Calu3 (cell line): ENCODE measurements at regions not wholly inside any gene's neighbourhood (a gene's known extent, or its start where the extent isn't known, plus 50 kb on each side); places are given as distances from the start of the nearest gene placed in this dataset.
"Not testable (repeated sequence)": the region's sequence is repeated elsewhere in the genome, so short reads cannot be mapped to it uniquely, and the experiment has no call there.

Source experiments
- BruUV-seq: library from RNA; stranded (reverse); fragments of 400-500 nt; replicated peaks from 2 replicates; lab custom pipeline; 2021; lab: Mats Ljungman, UMichigan
- CTCF ChIA-PET: fragments of 300-600 bp; sonication (Branson Sonifier 250); formaldehyde crosslinking; loops from one replicate; lab custom pipeline; 2022; ENCODE audit warnings: antibody characterized with exemption; lab: Charles Lee
- DNase-seq: peaks from one replicate; pipeline ENCODE4 v3.0.0; 2022
- H3K27ac Mint-ChIP-seq: one replicate; pipeline ENCODE4 v1.8.0; 2022; ENCODE audit warnings: mixed read lengths; ENCODE audit not compliant: unreplicated experiment
- H3K27me3 Mint-ChIP-seq: one replicate; pipeline ENCODE4 v1.8.0; 2022; ENCODE audit warnings: mixed read lengths; ENCODE audit not compliant: unreplicated experiment
- H3K36me3 Mint-ChIP-seq: one replicate; pipeline ENCODE4 v1.8.0; 2022; ENCODE audit warnings: mild to moderate bottlenecking, moderate library complexity, mixed read lengths; ENCODE audit not compliant: insufficient read depth, unreplicated experiment
- H3K4me1 Mint-ChIP-seq: one replicate; pipeline ENCODE4 v1.8.0; 2022; ENCODE audit warnings: mild to moderate bottlenecking, low read depth, mixed read lengths; ENCODE audit not compliant: unreplicated experiment
- H3K4me3 Mint-ChIP-seq: one replicate; pipeline ENCODE4 v1.8.0; 2022; ENCODE audit warnings: mild to moderate bottlenecking, low read depth, moderate library complexity, mixed read lengths; ENCODE audit not compliant: unreplicated experiment
- H3K9me3 Mint-ChIP-seq: one replicate; pipeline ENCODE4 v1.8.0; 2022; ENCODE audit warnings: low read depth, mixed read lengths; ENCODE audit not compliant: unreplicated experiment
- intact Hi-C: fragments of 100-400 bp; cut with micrococcal nuclease; formaldehyde crosslinking; loops from one replicate; pipeline ENCODE4 v1.10.0; 2022; ENCODE audit not compliant: unreplicated experiment
- TF ChIP-seq, protein P1 (sequence below): fragments of 200-600 bp; IDR thresholded peaks from one replicate; pipeline ENCODE4 v1.8.0; 2022; ENCODE audit warnings: antibody characterized with exemption; ENCODE audit not compliant: unreplicated experiment

DNA sequence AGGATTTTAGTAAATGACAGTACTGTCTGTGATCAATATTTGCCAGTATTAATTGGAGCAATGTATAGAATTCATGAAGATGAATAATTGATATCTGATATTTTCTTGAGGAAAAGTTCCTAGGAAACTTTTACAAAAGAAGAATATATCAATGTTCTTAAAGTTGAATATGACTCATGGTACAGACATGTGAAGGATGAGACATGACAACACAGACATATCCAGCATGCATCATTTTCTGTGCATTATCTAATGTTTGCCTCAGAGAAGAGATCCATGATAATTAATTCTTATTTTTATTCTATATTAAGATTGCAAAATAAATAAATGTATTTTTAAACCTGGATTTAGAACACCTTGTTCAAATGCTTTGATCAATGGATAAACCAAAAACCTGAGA is 452.9 kb upstream of the EPHA5 start:
- Mint-ChIP-seq H3K36me3 (no peaks in the 10 kb centered on the region), H3K27ac (no peak overlapping the region), H3K4me3 (no peak overlapping the region), H3K4me1 (no peaks in the 10 kb centered on the region), H3K27me3 (no peaks in the 10 kb centered on the region), H3K9me3 (no peaks in the 10 kb centered on the region)
- TF ChIP-seq, protein P1, sequence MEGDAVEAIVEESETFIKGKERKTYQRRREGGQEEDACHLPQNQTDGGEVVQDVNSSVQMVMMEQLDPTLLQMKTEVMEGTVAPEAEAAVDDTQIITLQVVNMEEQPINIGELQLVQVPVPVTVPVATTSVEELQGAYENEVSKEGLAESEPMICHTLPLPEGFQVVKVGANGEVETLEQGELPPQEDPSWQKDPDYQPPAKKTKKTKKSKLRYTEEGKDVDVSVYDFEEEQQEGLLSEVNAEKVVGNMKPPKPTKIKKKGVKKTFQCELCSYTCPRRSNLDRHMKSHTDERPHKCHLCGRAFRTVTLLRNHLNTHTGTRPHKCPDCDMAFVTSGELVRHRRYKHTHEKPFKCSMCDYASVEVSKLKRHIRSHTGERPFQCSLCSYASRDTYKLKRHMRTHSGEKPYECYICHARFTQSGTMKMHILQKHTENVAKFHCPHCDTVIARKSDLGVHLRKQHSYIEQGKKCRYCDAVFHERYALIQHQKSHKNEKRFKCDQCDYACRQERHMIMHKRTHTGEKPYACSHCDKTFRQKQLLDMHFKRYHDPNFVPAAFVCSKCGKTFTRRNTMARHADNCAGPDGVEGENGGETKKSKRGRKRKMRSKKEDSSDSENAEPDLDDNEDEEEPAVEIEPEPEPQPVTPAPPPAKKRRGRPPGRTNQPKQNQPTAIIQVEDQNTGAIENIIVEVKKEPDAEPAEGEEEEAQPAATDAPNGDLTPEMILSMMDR, result no peak
- CTCF ChIA-PET, result no interaction called here
- no TSS peak for BruUV-seq
- intact Hi-C loops, result no loop called here
- no peak for DNase-seq

GRCh38 chr4:66115231-66115630 is 444.9 kb upstream of the EPHA5 start:
- DNase-seq, H3K4me1 Mint-ChIP-seq, BruUV-seq, H3K4me3 Mint-ChIP-seq, H3K36me3 Mint-ChIP-seq, H3K27ac Mint-ChIP-seq, H3K27me3 Mint-ChIP-seq, CTCF ChIA-PET, H3K9me3 Mint-ChIP-seq, intact Hi-C loops: not testable (repeated sequence)

GRCh38 chr4:66108898-66109297 is 438.6 kb upstream of the EPHA5 start:
- no peaks in the 10 kb centered on the region for H3K36me3 Mint-ChIP-seq
- DNase-seq, result no peak
- intact Hi-C loops, result no loop called here
- H3K27ac Mint-ChIP-seq, result no peak overlapping the region
- no peaks in the 10 kb centered on the region for H3K9me3 Mint-ChIP-seq
- TF ChIP-seq, protein P1, result no peak
- no peak overlapping the region for H3K4me3 Mint-ChIP-seq
- CTCF ChIA-PET, result no interaction called here
- no TSS peak for BruUV-seq
- H3K27me3 Mint-ChIP-seq, result no peaks in the 10 kb centered on the region
- no peaks in the 10 kb centered on the region for H3K4me1 Mint-ChIP-seq

DNA sequence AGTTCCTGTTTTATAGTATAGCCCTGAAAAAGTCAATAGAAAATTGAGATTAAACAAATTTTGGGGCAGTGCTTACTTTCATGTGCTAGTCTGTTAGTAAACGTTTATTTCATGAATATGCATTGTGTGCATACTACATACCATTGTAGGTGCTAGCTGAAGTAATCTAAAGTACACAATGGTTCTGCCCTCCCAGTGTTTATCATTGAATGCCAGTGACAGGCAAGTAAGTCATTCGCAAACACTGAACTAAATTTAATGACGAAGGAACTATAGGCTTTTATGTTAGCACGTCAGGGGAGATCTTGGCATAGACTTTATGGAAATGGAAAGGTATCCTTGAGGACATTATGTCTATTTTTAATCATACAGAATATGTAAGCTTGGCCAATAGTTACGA is 426.9 kb upstream of the EPHA5 start:
- Mint-ChIP-seq H3K27ac (no peak overlapping the region), H3K4me1 (no peaks in the 10 kb centered on the region), H3K27me3 (no peaks in the 10 kb centered on the region), H3K36me3 (no peaks in the 10 kb centered on the region), H3K9me3 (peaks cover 3% of the 10 kb centered on the region), H3K4me3 (no peak overlapping the region)
- intact Hi-C loops, result no loop called here
- CTCF ChIA-PET, result no interaction called here
- DNase-seq, result no peak
- TF ChIP-seq, protein P1, result no peak
- no TSS peak for BruUV-seq

DNA sequence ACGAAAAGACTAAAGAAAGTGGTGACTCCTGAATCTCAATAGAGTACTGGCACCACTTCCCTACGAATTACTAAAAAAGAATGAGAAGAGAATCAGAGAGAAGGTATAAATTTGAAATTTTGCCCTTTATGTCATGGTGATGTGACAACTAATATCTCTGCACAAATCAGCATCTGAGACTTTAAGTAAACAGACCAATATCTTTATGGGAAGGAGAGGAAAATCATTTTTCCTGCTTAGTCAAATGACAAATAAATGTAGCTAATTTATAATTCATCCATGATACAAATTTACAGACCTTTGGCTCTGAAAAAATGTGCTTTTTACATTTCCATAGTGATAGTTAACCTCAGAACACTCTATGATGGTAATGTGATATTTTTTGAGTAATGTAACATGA is 424.8 kb upstream of the EPHA5 start:
- intact Hi-C loops, result no loop called here
- no peak for DNase-seq
- BruUV-seq, result no TSS peak
- peaks cover 3% of the 10 kb centered on the region for H3K9me3 Mint-ChIP-seq
- H3K4me3 Mint-ChIP-seq, result no peak overlapping the region
- CTCF ChIA-PET, result no interaction called here
- H3K27me3 Mint-ChIP-seq, result no peaks in the 10 kb centered on the region
- H3K36me3 Mint-ChIP-seq, result no peaks in the 10 kb centered on the region
- TF ChIP-seq, protein P1, result no peak
- H3K27ac Mint-ChIP-seq, result no peak overlapping the region
- no peaks in the 10 kb centered on the region for H3K4me1 Mint-ChIP-seq
